HCT116 (cell line): ENCODE measurements at regions not wholly inside any gene's neighbourhood (a gene's known extent, or its start where the extent isn't known, plus 50 kb on each side); places are given as distances from the start of the nearest gene placed in this dataset.

Experiments used
- ATAC-seq: fragments of 200-7000 bp; cut with Tn5 transposase; 2 replicates; pipeline ENCODE4 v1.9.1; 2020; ENCODE audit warnings: mild to moderate bottlenecking, moderate library complexity
- BruUV-seq: library from RNA; stranded (reverse); fragments of 400-500 nt; replicated peaks from 2 replicates; lab custom pipeline; 2021; lab: Mats Ljungman, UMichigan
- CTCF ChIA-PET: fragments of 300-600 bp; sonication (Branson Sonifier 250); formaldehyde crosslinking; loops from one replicate; lab custom pipeline; 2021; ENCODE audit warnings: antibody characterized with exemption; lab: Charles Lee
- POLR2A ChIA-PET: fragments of 300-600, 350-600 bp; sonication (Branson Sonifier 250); formaldehyde crosslinking; loops from one replicate; lab custom pipeline; 2021; ENCODE audit warnings: antibody characterized with exemption; lab: Charles Lee
- RAD21 ChIA-PET, 2 experiments: fragments of 300-600 bp; sonication (Branson Sonifier 250); formaldehyde crosslinking; loops; one replicate each; lab custom pipeline; 2023; ENCODE audit warnings: low total read pairs in 2 of 2; ENCODE audit not compliant: uncharacterized antibody in 2 of 2, unreplicated experiment in 2 of 2, low non-redundant PET in 1 of 2; lab: Charles Lee
- DNase-seq: peaks from one replicate; pipeline ENCODE4 v3.0.0-alpha.2; 2010; ENCODE audit warnings: low read depth, low spot score
- H2AFZ ChIP-seq: fragments of 200-600 bp; shearing (Covaris generic), sonication (generic); 2 replicates; pipeline ENCODE4 v1.6.1; 2017; ENCODE audit warnings: low read depth, mixed run types, mixed read lengths, antibody characterized with exemption, low read length; ENCODE audit not compliant: poor library complexity, severe bottlenecking
- H3K27ac ChIP-seq: 2 replicates; pipeline ENCODE4 v1.5.1; 2012; ENCODE audit warnings: low read depth, low read length
- H3K27me3 ChIP-seq: fragments of 200-600 bp; sonication (generic); 2 replicates; pipeline ENCODE4 v1.6.1; 2016; ENCODE audit warnings: mixed run types, low read length, mixed read lengths; ENCODE audit not compliant: insufficient read depth
- H3K36me3 ChIP-seq, 2 experiments: fragments of 200-500 bp in 1 of 2; fragments of 200-600 bp in 1 of 2; sonication (Bioruptor generic) in 1 of 2; sonication (generic) in 1 of 2; 2 replicates each; pipeline versions ENCODE4 v1.5.1 to v1.6.1; 2014 to 2016; ENCODE audit warnings: low read length in 2 of 2, inconsistent platforms in 1 of 2, mixed read lengths in 1 of 2, mixed run types in 1 of 2; ENCODE audit not compliant: insufficient read depth in 2 of 2, control insufficient read depth in 1 of 2
- H3K4me1 ChIP-seq, 2 experiments: fragments of 200-600 bp in 1 of 2; sonication (generic) in 1 of 2; 2 replicates each; pipeline versions ENCODE4 v1.5.1 to v1.6.1; 2012 to 2017; ENCODE audit warnings: low read length in 2 of 2, inconsistent platforms in 1 of 2, mild to moderate bottlenecking in 1 of 2, mixed read lengths in 1 of 2, mixed run types in 1 of 2, moderate library complexity in 1 of 2; ENCODE audit not compliant: insufficient read depth in 2 of 2, control insufficient read depth in 1 of 2
- H3K4me2 ChIP-seq: fragments of 200-600 bp; sonication (generic); 2 replicates; pipeline ENCODE4 v1.6.1; 2017; ENCODE audit warnings: mixed run types, low read length, mixed read lengths
- H3K4me3 ChIP-seq, 2 experiments: fragments of 200-600 bp in 1 of 2; sonication (generic) in 1 of 2; replicated peaks in 1 of 2; 2 replicates each; pipeline ENCODE4 v1.5.1; 2011 to 2016; ENCODE audit warnings: low read length in 2 of 2, control low read depth in 1 of 2, low read depth in 1 of 2, mild to moderate bottlenecking in 1 of 2, mixed read lengths in 1 of 2, mixed run types in 1 of 2
- H3K79me2 ChIP-seq: fragments of 200-600 bp; sonication (generic); 2 replicates; pipeline ENCODE4 v1.6.1; 2017; ENCODE audit warnings: mild to moderate bottlenecking, mixed run types, low read length, moderate library complexity, mixed read lengths; ENCODE audit not compliant: insufficient read depth
- H3K9ac ChIP-seq: fragments of 200-600 bp; sonication (generic); 2 replicates; pipeline ENCODE4 v1.6.1; 2016; ENCODE audit warnings: low read length, mixed read lengths
- H3K9me2 ChIP-seq: fragments of 200-600 bp; sonication (generic), shearing (Covaris generic); 2 replicates; pipeline ENCODE4 v1.6.1; 2017; ENCODE audit warnings: mixed run types, mild to moderate bottlenecking, moderate library complexity; ENCODE audit not compliant: insufficient read depth
- H3K9me3 ChIP-seq, 2 experiments: fragments of 200-500 bp in 1 of 2; fragments of 200-600 bp in 1 of 2; sonication (Bioruptor generic) in 1 of 2; sonication (generic) in 1 of 2; 2 replicates each; pipeline ENCODE4 v1.6.1; 2014 to 2017; ENCODE audit warnings: low read length in 2 of 2, mixed read lengths in 2 of 2, inconsistent platforms in 1 of 2, low read depth in 1 of 2, mild to moderate bottlenecking in 1 of 2, mixed run types in 1 of 2, moderate library complexity in 1 of 2; ENCODE audit not compliant: control insufficient read depth in 1 of 2, insufficient read depth in 1 of 2
- H4K20me1 ChIP-seq: fragments of 200-600 bp; sonication (generic), shearing (Covaris generic); 2 replicates; pipeline ENCODE4 v1.6.1; 2017; ENCODE audit warnings: mixed run types, mild to moderate bottlenecking, moderate library complexity; ENCODE audit not compliant: insufficient read depth
- ATF3 ChIP-seq: IDR thresholded peaks from 2 replicates; pipeline ENCODE4 v1.6.1; 2012
- CBX3 ChIP-seq: IDR thresholded peaks from 2 replicates; pipeline ENCODE4 v1.6.1; 2012; ENCODE audit warnings: low read depth
- CEBPB ChIP-seq: IDR thresholded peaks from 2 replicates; pipeline ENCODE4 v1.6.1; 2012; ENCODE audit warnings: low read depth
- CTCF ChIP-seq, 3 experiments: fragments of 200-600 bp in 1 of 3; sonication (generic) in 1 of 3; IDR thresholded peaks in 2 of 3; conservative IDR thresholded peaks in 1 of 3; 2 replicates each; pipeline ENCODE4 v1.5.1; 2012 to 2017; ENCODE audit warnings: low read depth in 2 of 3, low read length in 2 of 3, antibody characterized with exemption in 1 of 3, borderline replicate concordance in 1 of 3, control low read depth in 1 of 3, mild to moderate bottlenecking in 1 of 3, mixed read lengths in 1 of 3, mixed run types in 1 of 3, moderate library complexity in 1 of 3; ENCODE audit not compliant: insufficient read depth in 1 of 3
- ELF1 ChIP-seq: IDR thresholded peaks from 2 replicates; pipeline ENCODE4 v1.6.1; 2012; ENCODE audit warnings: low read depth, borderline replicate concordance
- EZH2phosphoT487 ChIP-seq: fragments of 200-600 bp; IDR thresholded peaks from 2 replicates; pipeline ENCODE4 v1.6.1; 2018; ENCODE audit warnings: antibody characterized with exemption, borderline replicate concordance
- FOSL1 ChIP-seq: IDR thresholded peaks from 2 replicates; pipeline ENCODE4 v1.6.1; 2012; ENCODE audit warnings: low read depth
- JUND ChIP-seq: IDR thresholded peaks from 2 replicates; pipeline ENCODE4 v1.6.1; 2012
- MAX ChIP-seq: IDR thresholded peaks from 2 replicates; pipeline ENCODE4 v1.6.1; 2012
- POLR2A ChIP-seq: IDR thresholded peaks from 2 replicates; pipeline ENCODE4 v1.7.0; 2011; ENCODE audit warnings: borderline replicate concordance; ENCODE audit not compliant: insufficient read depth, insufficient read length; ENCODE audit errors: extremely low read depth
- POLR2AphosphoS5 ChIP-seq: IDR thresholded peaks from 2 replicates; pipeline ENCODE4 v1.6.1; 2011; ENCODE audit warnings: mild to moderate bottlenecking, low read depth, low read length, moderate library complexity
- RAD21 ChIP-seq: IDR thresholded peaks from 2 replicates; pipeline ENCODE4 v1.6.1; 2012; ENCODE audit warnings: low read depth, mild to moderate bottlenecking
- REST ChIP-seq: IDR thresholded peaks from 2 replicates; pipeline ENCODE4 v1.6.1; 2012; ENCODE audit warnings: low read depth
- SIN3A ChIP-seq: IDR thresholded peaks from 2 replicates; pipeline ENCODE4 v1.6.1; 2012; ENCODE audit warnings: low read depth
- SP1 ChIP-seq: IDR thresholded peaks from 2 replicates; pipeline ENCODE4 v1.6.1; 2012; ENCODE audit warnings: low read depth
- SRF ChIP-seq: IDR thresholded peaks from 2 replicates; pipeline ENCODE4 v1.6.1; 2012; ENCODE audit warnings: low read depth
- YY1 ChIP-seq: IDR thresholded peaks from 2 replicates; pipeline ENCODE4 v1.6.1; 2011; ENCODE audit warnings: low read length, low read depth, moderate library complexity, mild to moderate bottlenecking; ENCODE audit not compliant: insufficient replicate concordance; ENCODE audit errors: extremely low read depth
- ZFX ChIP-seq: fragments of 450-650 bp; IDR thresholded peaks from 2 replicates; pipeline ENCODE4 v1.6.1; 2017
- ZNF274 ChIP-seq: fragments of 200-500 bp; sonication (Bioruptor generic); IDR thresholded peaks from 2 replicates; pipeline ENCODE4 v1.6.1; 2014; ENCODE audit warnings: mild to moderate bottlenecking, low read depth, low read length, inconsistent platforms
- intact Hi-C: fragments of 100-400 bp; cut with micrococcal nuclease; formaldehyde crosslinking; loops from 2 replicates; pipeline ENCODE4 v1.10.0; 2022

GRCh38 chr9:7405924-7406604 is 393.5 kb downstream of the DMAC1 start:
- no peak overlapping the region for H2AFZ ChIP-seq
- ChIA-PET POLR2A (no interaction called here), RAD21 (no interaction called here), CTCF (no interaction called here)
- H3K36me3 ChIP-seq, result no peaks in the 10 kb centered on the region
- H3K4me3 ChIP-seq, result no peak overlapping the region
- no peak for ATAC-seq
- no peaks in the 10 kb centered on the region for H4K20me1 ChIP-seq
- DNase-seq, result no peak
- TF ChIP-seq REST, result no peak
- TF ChIP-seq YY1, result no peak
- TF ChIP-seq RAD21, result no peak
- no peak for TF ChIP-seq POLR2AphosphoS5
- TF ChIP-seq MAX, result no peak
- TF ChIP-seq CEBPB, result no peak
- no peak for TF ChIP-seq ELF1
- no peak for TF ChIP-seq EZH2phosphoT487
- no peak for TF ChIP-seq SIN3A
- no peak for TF ChIP-seq CBX3
- no peak for TF ChIP-seq JUND
- TF ChIP-seq CTCF (IDR thresholded peaks at IDR 0.05 in 2 of 3, conservative IDR thresholded peaks at IDR 0.05 in 1 of 3; ENCODE audit: borderline replicate concordance in 1 of 3, insufficient read depth in 1 of 3, low read depth in 2 of 3, low read length in 2 of 3), result no peak
- no peak for TF ChIP-seq POLR2A
- no peak for TF ChIP-seq SRF
- TF ChIP-seq ZNF274, result no peak
- TF ChIP-seq ZFX, result no peak
- no peak for TF ChIP-seq FOSL1
- TF ChIP-seq ATF3, result no peak
- TF ChIP-seq SP1, result no peak
- no TSS peak for BruUV-seq
- no peaks in the 10 kb centered on the region for H3K9me3 ChIP-seq
- H3K79me2 ChIP-seq, result no peaks in the 10 kb centered on the region
- H3K27ac ChIP-seq, result no peak overlapping the region
- H3K4me2 ChIP-seq, result no peak overlapping the region
- no peak overlapping the region for H3K9ac ChIP-seq
- no peaks in the 10 kb centered on the region for H3K27me3 ChIP-seq
- intact Hi-C loops, result no loop called here
- no peaks in the 10 kb centered on the region for H3K4me1 ChIP-seq
- H3K9me2 ChIP-seq, result no peaks in the 10 kb centered on the region
